ENCODE measurements at regions not wholly inside any gene's neighbourhood (a gene's known extent, or its start where the extent isn't known, plus 50 kb on each side); places are given as distances from the start of the nearest gene placed in this dataset.

DNA sequence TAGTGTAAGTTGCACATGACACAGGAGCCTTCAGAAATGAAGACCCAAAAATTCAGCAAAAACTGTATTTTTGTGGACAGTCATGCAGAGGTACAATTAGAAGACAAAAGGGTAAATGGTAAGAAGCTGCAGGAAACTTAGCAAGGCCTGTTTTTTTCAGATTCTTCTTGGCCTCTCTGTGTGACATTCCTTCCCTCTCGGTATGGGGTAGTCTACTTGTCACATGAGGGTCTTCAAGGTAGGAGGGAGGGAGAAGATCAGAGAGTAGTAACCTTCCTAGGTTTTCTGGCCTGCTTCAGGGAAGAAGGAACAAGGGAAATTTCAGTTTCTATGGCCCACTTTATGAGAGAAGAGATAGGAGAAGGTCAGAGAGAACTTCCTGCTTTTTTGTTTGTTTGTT lies 230.4 kb upstream of the PPP1R2C start:
- no peak for TF ChIP-seq CTCF (conservative IDR thresholded peaks at IDR 0.05; ENCODE audit: low read length)
- TF ChIP-seq EZH2phosphoT487 (IDR thresholded peaks at IDR 0.05; ENCODE audit: borderline replicate concordance, low read depth, low read length): no peak
